GM12864 (cell line): ENCODE measurements at regions not wholly inside any gene's neighbourhood (a gene's known extent, or its start where the extent isn't known, plus 50 kb on each side); places are given as distances from the start of the nearest gene placed in this dataset.

Experiments used
- DNase-seq: peaks from one replicate; pipeline ENCODE4 v3.0.0-alpha.2; 2011; ENCODE audit warnings: low read depth
- H3K4me3 ChIP-seq: 2 replicates; pipeline ENCODE4 v1.5.1; 2011; ENCODE audit warnings: mild to moderate bottlenecking, low read depth, low read length, control low read depth
- CTCF ChIP-seq: IDR thresholded peaks from 2 replicates; pipeline ENCODE4 v1.5.1; 2011; ENCODE audit warnings: low read depth, mild to moderate bottlenecking, moderate library complexity, low read length, control low read depth, inconsistent platforms; ENCODE audit errors: missing control alignments

GRCh38 chr12:46084666-46085631 lies 94.6 kb upstream of the SCAF11 start:
- DNase-seq, result no peak
- TF ChIP-seq CTCF, result no peak
- H3K4me3 ChIP-seq, result no peak overlapping the region

- no peak overlapping the region for H3K4me3 ChIP-seq
- DNase-seq, result no peak
- no peak for TF ChIP-seq CTCF
These were observed 92.3 kb upstream of the SCAF11 start for GRCh38 chr12:46082490-46083200.

GRCh38 chr12:46073321-46073720 lies 82.9 kb upstream of the SCAF11 start:
- no peak for TF ChIP-seq CTCF
- DNase-seq, result no peak
- no peak overlapping the region for H3K4me3 ChIP-seq

- TF ChIP-seq CTCF, result peak; percentile 100
- peak; percentile 45 for DNase-seq
- no peak overlapping the region for H3K4me3 ChIP-seq
These were observed 81.6 kb upstream of the SCAF11 start for GRCh38 chr12:46071769-46072624.

- DNase-seq, result no peak
- TF ChIP-seq CTCF, result no peak
- H3K4me3 ChIP-seq, result no peak overlapping the region
These were observed 81.0 kb upstream of the SCAF11 start for GRCh38 chr12:46071335-46071734.

GRCh38 chr12:46067094-46067493 lies 76.7 kb upstream of the SCAF11 start:
- no peak for TF ChIP-seq CTCF
- H3K4me3 ChIP-seq, result no peak overlapping the region
- no peak for DNase-seq
